GM23338 (cell line): ENCODE measurements at regions not wholly inside any gene's neighbourhood (a gene's known extent, or its start where the extent isn't known, plus 50 kb on each side); places are given as distances from the start of the nearest gene placed in this dataset.

Experiments used
- CREB1 ChIP-seq: fragments of 250-450 bp; sonication (Bioruptor Pico); IDR thresholded peaks from 2 replicates; pipeline ENCODE4 v1.5.0; 2020; ENCODE audit warnings: low read depth, mild to moderate bottlenecking, moderate library complexity
- EZH2 ChIP-seq: fragments of 200-600 bp; sonication (generic); IDR thresholded peaks from one replicate; pipeline ENCODE4 v1.8.0; 2017; ENCODE audit warnings: antibody characterized with exemption, mild to moderate bottlenecking, low read depth; ENCODE audit not compliant: unreplicated experiment
- EZH2phosphoT487 ChIP-seq: fragments of 200-600 bp; sonication (generic); IDR thresholded peaks from one replicate; pipeline ENCODE4 v1.8.1; 2018; ENCODE audit warnings: antibody characterized with exemption; ENCODE audit not compliant: unreplicated experiment
- JUNB ChIP-seq: IDR thresholded peaks from one replicate; pipeline ENCODE4 v1.6.1; 2016; ENCODE audit warnings: antibody characterized with exemption; ENCODE audit not compliant: unreplicated experiment
- POLR2AphosphoS5 ChIP-seq: IDR thresholded peaks from 2 replicates; pipeline ENCODE4 v1.6.1; 2016; ENCODE audit warnings: antibody characterized with exemption, low read depth
- STAT1 ChIP-seq: IDR thresholded peaks from one replicate; pipeline ENCODE4 v1.6.1; 2016; ENCODE audit warnings: antibody characterized with exemption; ENCODE audit not compliant: unreplicated experiment
- ZNF114 ChIP-seq: fragments of 250-450 bp; sonication (Bioruptor Pico); IDR thresholded peaks from 2 replicates; pipeline ENCODE4 v1.5.0; 2020; ENCODE audit warnings: mild to moderate bottlenecking, moderate library complexity
- ZNF331 ChIP-seq: fragments of 250-450 bp; sonication (Bioruptor Pico); IDR thresholded peaks from 2 replicates; pipeline ENCODE4 v1.5.0; 2020; ENCODE audit warnings: low read depth, mild to moderate bottlenecking, moderate library complexity
- ZNF462 ChIP-seq: fragments of 250-450 bp; sonication (Bioruptor Pico); IDR thresholded peaks from 2 replicates; pipeline ENCODE4 v1.5.0; 2020; ENCODE audit warnings: mild to moderate bottlenecking, moderate library complexity
- TF ChIP-seq, protein P1 (sequence below), 2 experiments: fragments of 200-600 bp in 1 of 2; sonication (generic) in 1 of 2; conservative IDR thresholded peaks; 2 replicates each; pipeline versions ENCODE4 v1.5.1 to v1.6.1; 2016 to 2017; ENCODE audit warnings: antibody characterized with exemption in 2 of 2, low read depth in 2 of 2, mild to moderate bottlenecking in 2 of 2, moderate library complexity in 1 of 2
- TF ChIP-seq, protein P2 (sequence below): IDR thresholded peaks from 2 replicates; pipeline ENCODE4 v1.6.1; 2016; ENCODE audit warnings: antibody characterized with exemption
- TF ChIP-seq, protein P3 (sequence below): IDR thresholded peaks from one replicate; pipeline ENCODE4 v1.6.1; 2018; ENCODE audit warnings: antibody characterized with exemption; ENCODE audit not compliant: unreplicated experiment

DNA sequence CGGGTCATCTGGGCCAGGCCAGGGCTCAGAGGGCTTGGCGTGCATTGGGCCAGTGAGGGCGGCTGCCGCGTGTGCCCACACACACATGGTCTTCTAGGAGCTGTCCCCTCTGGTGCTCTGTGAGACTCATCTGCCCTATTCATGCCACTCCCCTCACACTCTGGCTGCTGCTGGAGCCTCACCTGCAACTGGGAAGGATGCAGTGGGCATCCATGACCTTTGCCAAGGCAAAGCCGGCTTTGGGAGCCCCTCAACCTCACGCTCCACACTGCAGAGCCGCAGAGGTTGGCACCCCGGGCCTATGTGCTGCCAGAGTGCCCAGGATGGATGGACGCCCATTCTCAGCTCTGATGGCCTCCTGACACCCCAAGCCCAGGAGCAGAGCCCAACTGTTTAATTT is 330.2 kb upstream of the SALL3 start:
- TF ChIP-seq, protein P1, sequence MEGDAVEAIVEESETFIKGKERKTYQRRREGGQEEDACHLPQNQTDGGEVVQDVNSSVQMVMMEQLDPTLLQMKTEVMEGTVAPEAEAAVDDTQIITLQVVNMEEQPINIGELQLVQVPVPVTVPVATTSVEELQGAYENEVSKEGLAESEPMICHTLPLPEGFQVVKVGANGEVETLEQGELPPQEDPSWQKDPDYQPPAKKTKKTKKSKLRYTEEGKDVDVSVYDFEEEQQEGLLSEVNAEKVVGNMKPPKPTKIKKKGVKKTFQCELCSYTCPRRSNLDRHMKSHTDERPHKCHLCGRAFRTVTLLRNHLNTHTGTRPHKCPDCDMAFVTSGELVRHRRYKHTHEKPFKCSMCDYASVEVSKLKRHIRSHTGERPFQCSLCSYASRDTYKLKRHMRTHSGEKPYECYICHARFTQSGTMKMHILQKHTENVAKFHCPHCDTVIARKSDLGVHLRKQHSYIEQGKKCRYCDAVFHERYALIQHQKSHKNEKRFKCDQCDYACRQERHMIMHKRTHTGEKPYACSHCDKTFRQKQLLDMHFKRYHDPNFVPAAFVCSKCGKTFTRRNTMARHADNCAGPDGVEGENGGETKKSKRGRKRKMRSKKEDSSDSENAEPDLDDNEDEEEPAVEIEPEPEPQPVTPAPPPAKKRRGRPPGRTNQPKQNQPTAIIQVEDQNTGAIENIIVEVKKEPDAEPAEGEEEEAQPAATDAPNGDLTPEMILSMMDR (conservative IDR thresholded peaks at IDR 0.05; ENCODE audit: low read depth in 2 of 2): no peak
- no peak for TF ChIP-seq POLR2AphosphoS5
- no peak for TF ChIP-seq ZNF462 (CRISPR knock-in tag)
- no peak for TF ChIP-seq EZH2
- TF ChIP-seq, protein P2, sequence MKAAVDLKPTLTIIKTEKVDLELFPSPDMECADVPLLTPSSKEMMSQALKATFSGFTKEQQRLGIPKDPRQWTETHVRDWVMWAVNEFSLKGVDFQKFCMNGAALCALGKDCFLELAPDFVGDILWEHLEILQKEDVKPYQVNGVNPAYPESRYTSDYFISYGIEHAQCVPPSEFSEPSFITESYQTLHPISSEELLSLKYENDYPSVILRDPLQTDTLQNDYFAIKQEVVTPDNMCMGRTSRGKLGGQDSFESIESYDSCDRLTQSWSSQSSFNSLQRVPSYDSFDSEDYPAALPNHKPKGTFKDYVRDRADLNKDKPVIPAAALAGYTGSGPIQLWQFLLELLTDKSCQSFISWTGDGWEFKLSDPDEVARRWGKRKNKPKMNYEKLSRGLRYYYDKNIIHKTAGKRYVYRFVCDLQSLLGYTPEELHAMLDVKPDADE: no peak
- no peak for TF ChIP-seq JUNB
- no peak for TF ChIP-seq ZNF114 (CRISPR knock-in tag)
- TF ChIP-seq EZH2phosphoT487: no peak
- TF ChIP-seq, protein P3, sequence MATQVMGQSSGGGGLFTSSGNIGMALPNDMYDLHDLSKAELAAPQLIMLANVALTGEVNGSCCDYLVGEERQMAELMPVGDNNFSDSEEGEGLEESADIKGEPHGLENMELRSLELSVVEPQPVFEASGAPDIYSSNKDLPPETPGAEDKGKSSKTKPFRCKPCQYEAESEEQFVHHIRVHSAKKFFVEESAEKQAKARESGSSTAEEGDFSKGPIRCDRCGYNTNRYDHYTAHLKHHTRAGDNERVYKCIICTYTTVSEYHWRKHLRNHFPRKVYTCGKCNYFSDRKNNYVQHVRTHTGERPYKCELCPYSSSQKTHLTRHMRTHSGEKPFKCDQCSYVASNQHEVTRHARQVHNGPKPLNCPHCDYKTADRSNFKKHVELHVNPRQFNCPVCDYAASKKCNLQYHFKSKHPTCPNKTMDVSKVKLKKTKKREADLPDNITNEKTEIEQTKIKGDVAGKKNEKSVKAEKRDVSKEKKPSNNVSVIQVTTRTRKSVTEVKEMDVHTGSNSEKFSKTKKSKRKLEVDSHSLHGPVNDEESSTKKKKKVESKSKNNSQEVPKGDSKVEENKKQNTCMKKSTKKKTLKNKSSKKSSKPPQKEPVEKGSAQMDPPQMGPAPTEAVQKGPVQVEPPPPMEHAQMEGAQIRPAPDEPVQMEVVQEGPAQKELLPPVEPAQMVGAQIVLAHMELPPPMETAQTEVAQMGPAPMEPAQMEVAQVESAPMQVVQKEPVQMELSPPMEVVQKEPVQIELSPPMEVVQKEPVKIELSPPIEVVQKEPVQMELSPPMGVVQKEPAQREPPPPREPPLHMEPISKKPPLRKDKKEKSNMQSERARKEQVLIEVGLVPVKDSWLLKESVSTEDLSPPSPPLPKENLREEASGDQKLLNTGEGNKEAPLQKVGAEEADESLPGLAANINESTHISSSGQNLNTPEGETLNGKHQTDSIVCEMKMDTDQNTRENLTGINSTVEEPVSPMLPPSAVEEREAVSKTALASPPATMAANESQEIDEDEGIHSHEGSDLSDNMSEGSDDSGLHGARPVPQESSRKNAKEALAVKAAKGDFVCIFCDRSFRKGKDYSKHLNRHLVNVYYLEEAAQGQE: no peak
- TF ChIP-seq STAT1: no peak
- TF ChIP-seq ZNF331 (CRISPR knock-in tag): no peak
- no peak for TF ChIP-seq CREB1 (CRISPR knock-in tag)
